Gastroesophageal sphincter (tissue), 3 donors: ENCODE measurements at regions not wholly inside any gene's neighbourhood (a gene's known extent, or its start where the extent isn't known, plus 50 kb on each side); places are given as distances from the start of the nearest gene placed in this dataset.

Experiments used
- EP300 ChIP-seq: sonication (generic); formaldehyde crosslinking; IDR thresholded peaks from one replicate; pipeline ENCODE4 v1.6.1; 2017; ENCODE audit warnings: antibody characterized with exemption, mild to moderate bottlenecking
- POLR2A ChIP-seq, 2 donors: fragments of 450-650 bp; IDR thresholded peaks; one replicate each; pipeline ENCODE4 v1.6.1; 2017; ENCODE audit warnings: antibody characterized with exemption in 2 of 2, mild to moderate bottlenecking in 2 of 2, moderate library complexity in 1 of 2
- POLR2AphosphoS5 ChIP-seq: sonication (generic); formaldehyde crosslinking; IDR thresholded peaks from one replicate; pipeline ENCODE4 v1.6.1; 2017; ENCODE audit warnings: antibody characterized with exemption
- TF ChIP-seq, protein P1 (sequence below), 4 experiments: fragments of 200-600 bp in 2 of 4; fragments of 450-650 bp in 2 of 4; sonication (generic) in 1 of 4; IDR thresholded peaks; one replicate each; pipeline ENCODE4 v1.5.1; 2017 to 2019; ENCODE audit warnings: antibody characterized with exemption in 4 of 4, mild to moderate bottlenecking in 2 of 4, moderate library complexity in 2 of 4

DNA sequence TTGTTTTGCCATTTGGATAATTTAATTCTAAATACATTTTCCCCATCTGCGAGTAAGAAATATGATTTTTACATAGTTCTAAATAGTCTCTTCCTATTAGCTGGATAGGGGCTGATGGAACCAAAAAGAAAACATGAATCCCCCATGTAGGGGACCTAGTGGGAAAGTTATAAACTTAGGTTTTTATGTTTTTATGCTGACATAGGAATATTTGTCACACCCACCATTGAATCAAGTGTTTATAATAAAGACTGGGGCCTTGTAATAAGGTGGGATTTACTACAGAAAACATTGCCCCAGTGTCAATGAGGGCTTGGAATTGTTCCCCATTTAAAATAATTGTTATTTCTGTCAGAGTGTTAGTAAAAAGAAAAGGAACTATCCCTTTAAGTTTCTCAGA is 2506.6 kb downstream of the PCDH7 start:
- TF ChIP-seq, protein P1, sequence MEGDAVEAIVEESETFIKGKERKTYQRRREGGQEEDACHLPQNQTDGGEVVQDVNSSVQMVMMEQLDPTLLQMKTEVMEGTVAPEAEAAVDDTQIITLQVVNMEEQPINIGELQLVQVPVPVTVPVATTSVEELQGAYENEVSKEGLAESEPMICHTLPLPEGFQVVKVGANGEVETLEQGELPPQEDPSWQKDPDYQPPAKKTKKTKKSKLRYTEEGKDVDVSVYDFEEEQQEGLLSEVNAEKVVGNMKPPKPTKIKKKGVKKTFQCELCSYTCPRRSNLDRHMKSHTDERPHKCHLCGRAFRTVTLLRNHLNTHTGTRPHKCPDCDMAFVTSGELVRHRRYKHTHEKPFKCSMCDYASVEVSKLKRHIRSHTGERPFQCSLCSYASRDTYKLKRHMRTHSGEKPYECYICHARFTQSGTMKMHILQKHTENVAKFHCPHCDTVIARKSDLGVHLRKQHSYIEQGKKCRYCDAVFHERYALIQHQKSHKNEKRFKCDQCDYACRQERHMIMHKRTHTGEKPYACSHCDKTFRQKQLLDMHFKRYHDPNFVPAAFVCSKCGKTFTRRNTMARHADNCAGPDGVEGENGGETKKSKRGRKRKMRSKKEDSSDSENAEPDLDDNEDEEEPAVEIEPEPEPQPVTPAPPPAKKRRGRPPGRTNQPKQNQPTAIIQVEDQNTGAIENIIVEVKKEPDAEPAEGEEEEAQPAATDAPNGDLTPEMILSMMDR (IDR thresholded peaks at IDR 0.05): no peak
- TF ChIP-seq POLR2A (IDR thresholded peaks at IDR 0.05) (no peak), POLR2AphosphoS5 (no peak), EP300 (no peak)
